HG03460 (cell line): ENCODE measurements at regions not wholly inside any gene's neighbourhood (a gene's known extent, or its start where the extent isn't known, plus 50 kb on each side); places are given as distances from the start of the nearest gene placed in this dataset.

Source experiments
- ATAC-seq: cut with Tn5 transposase; IDR thresholded peaks from one replicate; pipeline ENCODE4 v1.9.1; 2021; ENCODE audit not compliant: unreplicated experiment

- ATAC-seq, result no peak
Observed at GRCh38 chr9:38315085-38315595, 77.4 kb upstream of the ALDH1B1 start.

- ATAC-seq, result no peak
Observed at GRCh38 chr9:38313421-38313820, 79.1 kb upstream of the ALDH1B1 start.

GRCh38 chr9:38312406-38312805 is 80.1 kb upstream of the ALDH1B1 start:
- ATAC-seq, result no peak

GRCh38 chr9:38311382-38312270 is 80.9 kb upstream of the ALDH1B1 start:
- ATAC-seq, result no peak

GRCh38 chr9:38309324-38310195 is 82.9 kb upstream of the ALDH1B1 start:
- no peak for ATAC-seq

GRCh38 chr9:38308136-38308535 is 84.4 kb upstream of the ALDH1B1 start:
- no peak for ATAC-seq

- ATAC-seq, result no peak
Observed at GRCh38 chr9:38306899-38307298, 85.6 kb upstream of the ALDH1B1 start.

- ATAC-seq, result no peak
Observed at GRCh38 chr9:38305582-38305981, 86.9 kb upstream of the ALDH1B1 start.

GRCh38 chr9:38301376-38302106 is 91.0 kb upstream of the ALDH1B1 start:
- ATAC-seq, result no peak

GRCh38 chr9:38299856-38300255 is 92.6 kb upstream of the ALDH1B1 start:
- no peak for ATAC-seq

GRCh38 chr9:38298904-38299303 is 93.6 kb upstream of the ALDH1B1 start:
- ATAC-seq, result no peak

- ATAC-seq, result no peak
Observed at GRCh38 chr9:38298503-38298902, 94.0 kb upstream of the ALDH1B1 start.

GRCh38 chr9:38296807-38297206 is 95.7 kb upstream of the ALDH1B1 start:
- ATAC-seq, result no peak

- no peak for ATAC-seq
Observed at GRCh38 chr9:38295764-38296163, 96.7 kb upstream of the ALDH1B1 start.

GRCh38 chr9:38294220-38294960 is 98.1 kb upstream of the ALDH1B1 start:
- ATAC-seq, result no peak

- ATAC-seq, result no peak
Observed at GRCh38 chr9:38293022-38293421, 99.5 kb upstream of the ALDH1B1 start.

- no peak for ATAC-seq
Observed at GRCh38 chr9:38292480-38292879, 100.0 kb upstream of the ALDH1B1 start.

- no peak for ATAC-seq
Observed at GRCh38 chr9:38289866-38290245, 102.6 kb upstream of the ALDH1B1 start.

- no peak for ATAC-seq
Observed at GRCh38 chr9:38289236-38289865, 103.2 kb upstream of the ALDH1B1 start.

- ATAC-seq, result no peak
Observed at GRCh38 chr9:38288502-38288901, 104.0 kb upstream of the ALDH1B1 start.
